ENCODE measurements at regions not wholly inside any gene's neighbourhood (a gene's known extent, or its start where the extent isn't known, plus 50 kb on each side); places are given as distances from the start of the nearest gene placed in this dataset.
A peak's percentile ranks its signal among the peaks of the same experiment; 100 is the strongest.

DNA sequence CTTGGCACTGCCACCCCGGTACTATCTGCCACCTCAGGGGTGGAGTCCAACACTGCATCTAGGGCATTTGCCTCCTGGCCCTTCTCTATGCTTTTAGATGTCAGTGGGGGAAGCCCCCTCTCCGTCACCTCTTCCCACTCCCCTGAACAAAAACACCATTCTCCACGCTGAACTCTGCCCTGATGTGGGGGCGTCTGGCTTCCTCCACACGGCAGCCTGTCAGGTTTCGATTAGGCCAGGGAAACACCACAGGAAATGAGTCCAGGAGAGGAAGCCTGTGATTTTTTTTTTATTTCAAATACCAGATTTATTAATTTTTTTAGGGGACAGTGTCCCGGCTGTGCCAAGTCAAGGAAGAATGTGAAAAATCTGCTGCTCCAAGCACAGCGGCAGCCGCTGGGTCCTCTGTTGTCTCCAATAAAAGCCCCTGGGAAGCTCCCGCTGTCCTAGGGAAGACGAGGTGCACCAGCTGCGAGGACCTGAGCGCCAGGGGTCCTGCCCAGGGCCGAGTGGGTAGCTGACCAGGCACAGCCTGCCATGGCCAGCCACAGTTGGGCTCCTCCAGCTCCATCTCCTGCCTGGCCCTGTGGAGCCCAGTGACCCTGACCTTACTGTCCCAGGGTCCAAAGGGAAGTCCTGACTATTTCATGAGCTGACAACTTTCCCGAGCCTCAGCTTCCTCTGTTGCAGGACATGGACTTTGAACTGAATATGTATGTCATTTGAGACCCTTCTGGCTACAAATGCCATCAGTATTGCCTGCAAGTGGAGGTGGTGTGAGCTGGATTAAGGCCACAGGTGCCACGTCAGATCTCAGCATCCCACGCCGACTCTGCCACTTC, 336.7 kb downstream of the FOXL1 start:
- no peak for DNase-seq (ENCODE audit: low read depth)

DNA sequence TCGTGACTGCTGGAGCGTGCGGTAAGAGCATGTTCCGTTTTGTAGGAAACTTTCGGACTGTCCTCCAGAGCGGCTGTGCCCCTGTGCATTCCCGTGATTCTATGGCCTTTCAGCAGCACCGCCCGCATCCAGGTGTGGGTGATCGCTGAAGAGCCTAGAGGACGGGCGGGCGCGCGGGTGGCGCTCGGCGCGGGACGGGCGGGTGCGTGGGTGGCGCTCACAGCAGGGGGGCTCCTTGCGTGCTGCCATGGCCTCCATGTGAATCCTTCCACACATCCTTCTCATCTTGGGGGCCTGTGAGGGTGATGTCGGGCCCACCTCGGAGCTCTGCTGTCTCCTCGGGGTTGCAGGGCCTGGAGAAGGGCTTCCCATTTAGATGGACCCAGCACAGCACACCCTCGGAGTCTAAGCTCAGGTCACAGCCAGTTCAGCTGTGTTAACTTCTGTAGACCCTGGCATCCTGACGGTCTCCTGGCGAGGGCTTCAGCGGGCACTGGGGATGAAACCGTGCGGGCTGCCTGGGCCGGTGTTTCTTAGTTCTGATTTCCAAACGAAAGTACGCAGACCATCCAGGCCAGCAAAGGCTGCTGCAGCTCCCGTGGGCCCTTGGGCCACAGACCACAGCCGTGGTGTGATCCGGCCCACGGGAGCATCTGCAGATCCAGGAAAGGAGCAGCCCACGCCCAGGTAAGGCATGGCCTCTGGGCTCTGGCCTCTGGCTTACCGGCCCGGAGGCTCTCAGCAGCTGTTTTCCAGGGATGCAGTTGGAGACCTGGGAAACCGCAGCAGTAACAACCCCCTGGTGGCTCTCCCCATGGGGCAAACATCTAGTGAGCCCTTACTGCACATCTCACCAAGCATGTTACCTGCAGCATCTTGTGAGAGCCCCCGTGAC, 339.4 kb downstream of the FOXL1 start:
- DNase-seq (ENCODE audit: low read depth): no peak

DNA sequence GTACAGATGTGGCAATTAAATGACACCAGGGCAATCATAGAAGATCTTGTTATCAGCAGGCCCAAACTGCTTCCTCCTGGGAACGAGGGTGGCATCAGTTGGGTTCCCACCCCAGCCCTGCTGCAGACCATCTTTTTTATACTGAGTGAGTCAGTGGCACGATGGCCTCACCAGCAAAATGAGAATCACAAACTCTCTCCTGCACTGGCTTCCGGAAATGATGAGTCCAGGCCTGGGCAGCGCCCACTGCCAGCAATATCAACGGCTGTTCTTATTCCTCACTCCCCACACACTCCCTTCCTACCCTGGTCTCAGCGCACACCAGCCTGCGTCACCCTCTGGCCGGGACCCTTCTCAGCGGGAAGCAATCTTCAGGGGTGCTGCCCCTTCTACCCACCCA, 340.3 kb downstream of the FOXL1 start:
- no peak for DNase-seq (ENCODE audit: low read depth)

DNA sequence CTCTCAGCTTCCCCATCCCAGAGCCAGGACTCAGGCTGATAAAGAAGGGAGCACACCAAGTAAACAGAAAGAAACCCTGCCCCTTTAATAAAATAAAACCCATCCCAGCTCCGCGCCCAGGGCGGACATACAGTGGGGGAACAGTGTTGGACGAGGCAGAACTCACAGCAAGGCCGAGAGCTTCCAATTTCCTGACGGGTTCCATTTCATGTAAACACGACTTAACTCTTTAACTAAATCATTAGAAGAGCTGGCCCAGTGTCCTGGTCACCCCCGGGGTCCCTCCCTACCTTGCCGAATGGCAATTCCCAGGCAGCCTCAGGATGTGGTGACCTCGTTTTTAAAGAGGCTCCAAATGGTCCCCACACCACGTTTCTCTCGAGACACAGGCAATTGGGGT, 340.7 kb downstream of the FOXL1 start:
- DNase-seq (ENCODE audit: low read depth): no peak

DNA sequence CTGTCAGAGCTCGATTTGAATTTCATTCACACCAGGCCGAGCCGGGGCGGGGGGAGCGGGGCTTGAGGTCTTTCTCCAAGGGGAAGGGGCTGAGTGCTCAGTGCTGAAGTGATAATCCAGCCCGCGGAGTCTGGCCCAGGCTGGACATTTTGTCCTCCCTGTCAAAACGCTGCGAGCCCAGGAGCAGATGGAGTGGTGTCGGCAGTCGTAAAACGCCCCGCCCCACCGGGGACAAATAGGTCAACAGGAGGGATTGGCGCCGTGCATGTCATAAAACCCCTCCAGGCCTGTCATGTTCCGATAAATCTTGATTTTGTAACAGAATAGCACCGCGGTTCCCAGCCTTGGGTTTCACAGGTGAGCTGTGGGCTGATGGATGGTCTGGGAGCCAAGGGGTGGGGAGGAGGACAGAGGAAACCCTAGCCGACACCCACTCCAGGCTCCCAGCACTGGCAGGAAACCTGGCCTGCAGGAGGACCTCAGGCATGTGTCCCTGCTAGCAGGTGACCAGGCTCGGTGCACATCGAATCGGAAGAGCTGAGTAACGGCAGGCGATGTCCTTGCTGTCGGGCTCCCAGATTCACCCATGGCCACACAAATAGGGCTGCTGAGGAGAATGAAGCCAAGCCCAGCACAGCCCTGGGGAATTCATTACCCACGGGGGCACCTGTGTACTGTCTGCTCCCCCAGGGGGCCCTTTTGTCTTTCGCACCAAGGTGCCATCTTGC, 341.4 kb downstream of the FOXL1 start:
- DNase-seq (ENCODE audit: low read depth): no peak

DNA sequence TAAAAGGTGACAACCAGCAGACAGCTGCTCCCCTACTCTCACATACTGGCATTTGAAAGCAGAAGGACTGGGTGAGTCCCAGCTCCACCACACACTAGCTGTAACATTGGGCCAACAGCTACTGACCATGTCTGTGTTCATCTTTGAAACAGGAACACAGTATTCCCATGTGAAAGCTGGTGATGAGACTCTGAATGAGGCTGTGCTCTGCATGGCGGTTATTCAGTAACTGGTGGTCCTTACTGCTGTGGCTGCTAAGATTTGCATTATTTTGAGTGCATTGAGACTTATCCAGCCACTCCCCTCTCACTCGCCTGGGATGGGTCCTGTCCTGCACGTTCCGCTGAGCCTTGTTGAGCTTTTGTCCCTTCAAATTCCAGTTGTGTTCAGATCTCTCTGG, 342.9 kb downstream of the FOXL1 start:
- no peak for DNase-seq (ENCODE audit: low read depth)

DNA sequence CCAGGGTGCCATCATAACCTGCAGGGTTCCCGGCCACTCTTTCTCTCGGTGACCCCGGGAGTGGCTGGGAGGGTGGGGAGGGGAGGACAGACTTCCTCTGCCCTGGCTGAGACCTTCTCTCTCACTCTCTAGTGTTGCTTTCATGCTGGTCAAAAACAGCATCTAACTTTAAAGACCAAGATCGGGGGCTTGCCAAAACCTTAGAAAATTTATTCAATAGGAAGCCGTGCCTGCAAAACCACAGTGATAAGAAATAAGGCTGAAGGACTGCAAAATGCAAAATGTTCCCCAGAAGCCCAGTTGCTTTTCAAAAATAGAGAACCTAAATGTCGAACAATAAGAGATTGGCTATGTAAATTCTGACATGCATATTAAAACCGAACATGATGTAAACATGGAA, 344.0 kb downstream of the FOXL1 start:
- DNase-seq (ENCODE audit: low read depth): no peak

DNA sequence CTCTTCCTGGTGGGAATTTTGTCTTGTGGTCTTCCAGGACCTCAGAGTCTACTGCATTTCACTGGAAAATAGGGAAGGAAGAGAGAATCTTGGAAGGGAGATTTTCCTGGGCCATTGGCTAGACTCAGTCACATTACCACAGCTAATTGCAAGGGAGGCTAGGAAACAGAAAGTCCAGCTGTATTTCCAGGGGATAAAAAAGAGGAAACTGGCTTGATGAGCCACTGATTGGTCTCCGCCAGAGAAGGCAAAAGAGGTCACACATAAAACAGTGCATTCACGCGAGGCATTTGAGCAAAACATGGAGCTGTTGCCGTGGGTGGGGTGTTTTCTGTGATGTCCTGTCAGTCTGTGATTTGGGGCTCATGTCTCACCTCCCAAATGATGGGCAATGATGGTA, 345.3 kb downstream of the FOXL1 start:
- DNase-seq (ENCODE audit: low read depth): no peak

DNA sequence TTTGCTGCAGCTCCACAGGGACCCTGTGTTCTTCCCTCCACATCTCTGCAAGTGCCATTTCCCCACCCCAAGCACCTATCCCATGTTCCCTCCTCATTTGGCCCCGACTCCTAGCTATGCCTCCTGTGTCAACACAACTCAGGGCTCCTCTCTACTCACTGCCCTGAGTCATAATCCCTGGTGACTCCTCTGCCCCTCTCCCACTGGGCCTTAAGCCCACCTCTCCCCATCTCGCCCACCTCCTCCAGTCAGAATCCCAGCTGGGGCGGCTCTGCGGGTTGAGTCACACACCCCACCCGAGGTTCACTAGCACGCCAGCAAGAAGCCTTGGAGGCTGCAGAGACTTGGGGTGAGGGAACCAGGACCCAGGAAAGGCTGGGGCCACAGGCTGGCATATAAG, 346.2 kb downstream of the FOXL1 start:
- peak; percentile 81 for DNase-seq (ENCODE audit: low read depth)

DNA sequence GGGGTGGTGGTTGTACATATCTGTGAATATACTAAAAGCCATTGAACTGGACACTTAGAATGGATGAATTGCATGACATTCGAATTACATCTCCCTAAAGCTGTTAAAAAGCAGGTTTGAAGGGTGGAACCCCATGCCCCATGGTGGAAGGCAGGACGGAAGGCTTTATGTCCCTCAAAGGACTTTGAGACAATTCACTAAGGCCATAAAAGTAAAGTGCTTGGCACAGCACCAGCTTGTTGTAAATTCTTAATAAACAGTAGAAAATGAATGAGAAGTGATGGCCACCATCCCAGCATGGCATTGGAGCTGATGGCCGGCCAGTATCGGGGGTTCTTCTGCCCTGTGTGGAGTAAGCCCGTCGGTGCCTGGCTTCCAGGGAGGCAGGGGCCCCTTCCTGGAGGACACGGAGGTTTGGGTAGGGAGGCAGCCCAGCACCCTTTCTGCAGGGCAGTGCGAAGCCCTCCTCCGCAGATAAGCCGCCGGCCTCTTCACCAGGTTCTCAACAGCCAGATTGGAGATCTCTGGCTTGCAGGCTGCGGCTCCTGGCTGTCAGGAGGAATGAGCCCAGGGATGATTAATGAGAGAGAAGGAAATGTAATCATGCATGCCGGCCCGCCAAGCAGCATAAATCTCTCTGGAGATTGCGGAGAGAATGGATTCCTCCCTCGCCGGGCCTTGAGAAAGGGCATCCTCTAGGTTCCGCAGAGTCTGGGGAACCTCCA, 346.9 kb downstream of the FOXL1 start:
- peak; percentile 58 for DNase-seq (ENCODE audit: low read depth)

DNA sequence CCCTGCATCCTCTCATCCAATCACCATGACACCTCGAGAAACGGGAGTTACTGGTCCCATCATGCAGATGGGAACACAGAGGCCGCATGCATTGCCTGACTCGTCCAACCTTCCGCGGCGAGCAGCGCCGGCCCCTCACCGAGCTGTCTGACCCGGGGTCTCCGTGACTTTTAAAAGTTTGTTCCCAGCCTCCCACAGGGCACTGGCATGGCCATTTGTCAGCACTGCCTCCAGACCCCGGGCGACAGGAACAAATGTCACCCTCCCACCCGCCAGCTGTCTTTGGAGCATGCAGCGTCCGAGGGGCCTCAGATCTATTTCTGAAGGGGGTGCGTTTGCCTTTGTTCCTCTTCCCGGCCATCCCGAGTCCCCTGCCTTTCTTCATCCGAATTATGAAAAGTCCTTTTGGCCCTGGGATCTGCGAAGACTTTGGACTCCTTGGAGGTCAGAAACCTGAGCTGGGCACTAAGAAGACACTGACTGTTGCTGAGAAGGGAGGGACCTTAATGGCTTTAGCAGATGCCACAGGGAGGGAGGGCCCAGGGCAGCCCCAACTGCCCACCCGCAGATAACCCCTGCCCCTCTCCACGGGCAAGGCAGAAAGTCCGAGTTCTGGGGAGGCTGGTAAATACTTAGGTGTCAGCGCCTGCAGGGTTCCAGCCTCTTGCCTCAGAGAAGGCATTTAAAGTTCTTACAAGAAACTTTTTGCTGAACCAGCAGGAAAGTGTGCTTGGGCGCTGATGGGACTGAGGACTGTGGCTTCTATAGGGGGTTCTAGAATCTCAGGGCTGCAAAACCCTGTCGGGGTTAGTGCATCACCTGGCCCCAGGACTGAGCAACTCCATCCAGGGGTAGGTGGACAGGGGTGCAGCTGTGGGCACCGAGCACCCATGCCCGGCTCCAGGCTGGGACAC, 348.1 kb downstream of the FOXL1 start:
- DNase-seq (ENCODE audit: low read depth): no peak

DNA sequence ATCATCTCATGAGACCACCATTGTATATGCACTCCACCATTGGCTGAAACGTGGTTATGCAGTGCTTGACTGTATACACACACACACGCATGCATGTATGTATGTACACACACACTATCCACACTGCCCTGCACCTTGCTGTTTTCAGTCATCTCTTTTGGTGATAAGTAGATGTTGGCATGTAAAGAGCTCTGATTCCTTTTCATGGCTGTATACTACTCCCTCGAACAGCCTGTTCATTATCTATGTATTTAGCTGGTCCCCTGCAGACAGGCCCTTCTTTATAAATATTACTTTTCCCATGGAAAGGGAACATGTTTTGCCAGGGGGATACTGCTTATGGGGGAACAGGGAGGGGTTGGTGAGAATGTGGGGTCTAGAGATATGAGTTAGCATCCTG, 349.4 kb downstream of the FOXL1 start:
- DNase-seq (ENCODE audit: low read depth): no peak

DNA sequence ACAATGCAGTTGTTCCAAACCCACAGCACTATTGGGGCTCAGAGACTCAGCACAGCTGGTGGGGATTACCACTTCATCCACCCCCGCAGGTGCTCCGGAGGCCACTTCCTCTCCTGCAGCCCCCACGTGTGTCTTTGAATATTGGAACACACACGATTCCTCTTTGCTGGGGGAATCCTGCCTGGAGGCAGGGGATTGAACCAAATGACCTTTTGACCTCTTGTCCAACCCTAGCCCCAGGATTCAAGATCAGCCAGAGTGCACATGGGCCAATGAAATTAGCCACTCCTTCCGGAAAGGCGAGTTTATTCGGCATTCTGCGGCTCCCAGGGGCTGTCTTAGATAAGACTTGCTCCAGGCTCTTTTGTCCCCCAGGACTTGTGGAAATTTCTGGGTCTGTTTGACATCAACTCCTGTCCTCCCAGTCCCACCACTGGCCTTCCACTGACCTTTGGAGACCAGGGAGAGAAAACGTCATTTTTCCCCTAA, 350.2 kb downstream of the FOXL1 start:
- no peak for DNase-seq (ENCODE audit: low read depth)

DNA sequence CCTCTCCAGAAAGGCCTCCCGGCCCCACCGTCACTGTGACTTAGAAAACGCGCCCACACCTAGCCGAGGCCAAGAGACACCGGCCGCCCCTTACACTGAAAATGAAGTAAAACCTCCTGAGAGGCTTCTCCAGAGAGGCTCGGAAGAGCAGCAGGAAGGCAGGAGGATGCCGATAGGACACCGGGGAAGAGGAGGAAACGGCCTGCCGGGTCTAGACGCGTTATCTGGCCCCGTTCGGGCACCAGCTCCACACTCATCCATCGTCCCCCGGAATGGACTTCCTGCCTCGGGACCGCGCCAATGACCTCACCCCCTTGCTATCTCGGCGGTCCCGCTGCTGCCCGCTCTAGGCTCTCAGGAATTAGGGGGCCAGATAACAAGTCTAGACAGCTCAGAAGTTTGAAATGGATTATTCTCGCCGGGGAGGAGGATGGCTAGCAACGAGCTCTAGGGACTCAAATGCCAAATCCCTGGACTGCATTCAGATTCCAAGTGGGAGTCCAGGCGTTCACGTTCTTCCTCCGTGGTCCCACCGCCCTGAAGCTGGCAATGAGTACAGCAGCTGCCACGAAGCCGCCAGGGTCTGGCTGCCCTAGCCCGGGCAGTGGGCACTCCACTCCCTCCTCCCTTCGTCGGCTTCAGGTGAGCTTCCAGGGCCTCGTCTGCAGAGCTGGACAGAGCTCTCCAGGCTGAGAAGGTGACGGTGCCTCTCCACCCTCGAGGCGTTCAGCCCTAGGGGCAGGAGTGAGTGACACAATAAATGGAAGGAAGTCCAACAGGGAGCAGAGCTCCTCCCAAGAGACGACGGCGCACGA, 350.9 kb downstream of the FOXL1 start:
- peak; percentile 44 for DNase-seq (ENCODE audit: low read depth)

DNA sequence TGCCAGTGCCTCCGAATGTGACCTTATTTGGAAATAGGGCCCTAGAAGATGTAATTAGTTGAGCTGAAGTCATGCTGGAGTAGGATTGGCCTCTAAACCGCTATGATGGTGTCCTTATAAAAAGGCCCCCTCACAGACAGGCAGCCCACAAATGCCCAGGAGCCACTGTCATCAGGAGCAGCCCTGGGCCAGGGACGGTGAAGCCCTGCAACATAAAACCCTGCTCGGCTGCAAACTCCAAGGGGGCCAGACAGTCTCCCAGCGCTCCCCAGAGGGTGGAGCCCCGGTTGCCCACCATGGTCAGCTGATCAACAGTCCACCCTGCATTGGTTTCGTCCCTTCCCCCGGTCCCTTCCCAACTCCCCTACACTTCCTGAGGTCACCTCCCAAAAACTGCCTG, 351.7 kb downstream of the FOXL1 start:
- DNase-seq (ENCODE audit: low read depth): no peak

DNA sequence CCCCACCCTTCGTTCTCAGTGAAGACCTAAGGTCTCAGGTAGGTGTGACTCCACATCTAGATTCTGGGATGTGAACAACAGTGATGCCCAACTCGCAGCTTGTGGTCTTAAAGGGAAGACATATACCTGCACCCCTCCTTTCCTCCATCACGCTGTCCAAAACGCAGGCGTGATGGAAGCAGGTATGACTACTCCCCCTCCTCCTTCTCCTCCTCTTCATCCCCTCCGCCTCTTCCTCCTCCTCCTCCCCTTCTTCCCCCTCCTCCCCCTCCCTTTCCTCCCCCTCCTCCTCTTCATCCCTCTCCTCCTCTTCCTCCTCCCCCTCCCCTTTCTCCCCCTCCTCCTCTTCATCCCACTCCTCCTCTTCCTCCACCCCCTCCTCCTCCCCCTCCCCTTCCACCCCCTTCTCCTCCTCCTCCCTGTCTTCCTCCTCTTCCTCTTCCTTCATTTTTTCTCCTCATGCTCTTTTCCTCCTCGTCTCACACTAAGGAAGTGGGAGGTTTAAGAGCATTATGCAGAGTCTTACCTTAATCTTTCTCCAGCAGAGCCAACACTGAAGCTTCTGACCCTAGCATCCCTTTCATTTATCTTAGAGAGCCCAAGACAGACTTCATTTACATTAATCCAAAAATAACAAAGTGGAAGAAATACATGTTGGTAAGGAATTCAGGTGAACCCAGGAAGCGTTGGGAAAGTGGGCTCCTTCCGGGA, 352.5 kb downstream of the FOXL1 start:
- DNase-seq (ENCODE audit: low read depth): peak; percentile 18

DNA sequence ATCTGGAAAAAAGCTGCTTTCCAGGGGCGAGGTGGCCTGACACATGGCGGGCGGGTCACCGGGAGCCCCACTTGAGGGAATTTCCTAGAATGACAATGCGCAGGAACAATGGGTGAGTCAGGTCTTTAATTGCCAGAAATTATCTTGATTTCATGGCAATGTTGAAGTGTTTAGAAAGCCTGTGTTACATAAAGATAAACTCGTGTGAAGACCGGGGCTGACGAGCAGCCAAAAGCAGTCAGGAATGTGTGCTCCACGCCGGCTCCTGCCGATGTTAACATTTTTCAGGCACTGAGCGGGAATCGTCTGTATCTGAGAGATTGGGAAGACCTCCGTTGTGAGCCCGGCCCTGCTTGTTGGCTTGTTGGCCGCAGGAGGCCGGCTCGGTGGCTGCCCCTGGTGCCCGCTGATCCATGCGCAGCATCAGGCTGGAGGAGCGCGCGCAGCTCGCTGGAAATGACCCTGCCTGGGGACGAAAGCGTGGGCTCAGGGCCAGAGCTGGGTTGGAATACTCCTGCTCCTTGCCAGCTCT, 353.1 kb downstream of the FOXL1 start:
- DNase-seq (ENCODE audit: low read depth): peak; percentile 69

DNA sequence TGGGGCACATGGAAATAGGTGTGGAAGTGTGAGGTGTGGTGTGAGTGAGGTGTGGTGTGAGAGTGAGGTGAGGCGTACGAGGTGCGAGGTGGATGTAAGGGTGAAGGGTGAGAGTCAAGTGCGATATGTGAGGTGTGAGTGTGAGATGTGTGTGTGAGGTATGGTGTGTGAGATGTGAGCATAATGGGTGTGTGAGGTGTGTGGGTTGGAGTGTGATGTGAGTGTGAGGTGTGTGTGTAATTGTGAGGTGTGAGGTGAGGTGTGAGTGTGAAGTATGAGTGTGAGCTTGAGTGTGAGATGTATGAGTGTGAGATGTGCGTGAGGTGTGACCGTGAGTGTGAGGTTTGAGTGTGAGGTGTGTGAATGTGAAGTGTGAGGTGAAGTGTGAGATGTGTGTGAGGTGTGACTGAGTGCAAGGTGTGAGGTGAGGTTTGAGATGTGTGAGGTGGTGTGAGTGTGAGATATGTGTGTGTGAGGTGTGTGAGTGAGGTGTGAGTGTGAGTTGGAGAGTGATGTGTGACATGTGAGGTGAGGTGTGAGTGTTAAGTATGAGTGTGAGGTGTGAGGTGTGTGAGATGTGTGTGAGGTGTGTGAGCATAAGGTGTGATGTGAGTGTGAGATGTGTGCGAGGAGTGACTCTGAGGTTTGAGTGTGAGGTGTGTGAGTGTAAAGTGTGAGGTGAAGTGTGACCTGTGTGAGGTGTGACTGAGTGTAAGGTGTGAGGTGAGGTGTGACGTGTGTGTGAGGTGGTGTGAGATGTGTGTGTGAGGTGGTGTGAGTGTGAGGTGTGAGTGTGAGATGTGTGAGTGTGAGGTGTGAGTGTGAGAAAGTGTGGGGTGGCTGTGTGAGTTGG, 354.0 kb downstream of the FOXL1 start:
- DNase-seq (ENCODE audit: low read depth): no peak

Measured in ELR (cell line).